ENCODE measurements at regions not wholly inside any gene's neighbourhood (a gene's known extent, or its start where the extent isn't known, plus 50 kb on each side); places are given as distances from the start of the nearest gene placed in this dataset.
"Not testable (repeated sequence)": the region's sequence is repeated elsewhere in the genome, so short reads cannot be mapped to it uniquely, and the experiment has no call there.

GRCh38 chr21:15472108-15473040, 257.4 kb upstream of the USP25 start:
- Histone ChIP-seq H3K27me3 (no peaks in the 10 kb centered on the region), H3K9ac (ENCODE audit: low read depth in 2 of 2, low read length in 2 of 2) (no peak overlapping the region), H3K4me3 (no peak overlapping the region), H3K36me3 (no peaks in the 10 kb centered on the region), H3K4me1 (no peaks in the 10 kb centered on the region), H3K27ac (no peak overlapping the region), H3K9me3 (no peaks in the 10 kb centered on the region)
- intact Hi-C loops (cut with DNase I), result no loop called here
- no peak for DNase-seq
- TF ChIP-seq CTCF (IDR thresholded peaks at IDR 0.05), result no peak

DNA sequence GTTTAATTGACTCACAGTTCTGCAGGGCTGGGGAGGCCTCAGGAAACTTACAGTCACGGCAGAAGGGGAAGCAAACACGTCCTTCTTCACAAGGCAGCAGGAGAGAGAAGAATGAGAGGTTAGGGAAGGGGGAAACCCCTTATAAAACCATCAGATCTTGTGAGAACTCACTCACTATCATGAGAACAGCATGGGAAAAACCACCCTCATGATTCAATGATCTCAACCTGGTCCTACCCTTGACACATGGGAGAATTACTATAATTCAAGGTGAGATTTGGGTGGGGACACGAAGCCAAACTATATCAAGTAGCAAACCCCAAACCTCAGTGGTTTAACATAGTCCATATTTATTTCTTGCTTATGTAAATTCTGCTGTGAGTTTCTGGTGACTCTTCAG, 252.0 kb upstream of the USP25 start:
- not testable (repeated sequence) for H3K27ac ChIP-seq; H3K27me3 ChIP-seq; H3K4me1 ChIP-seq; H3K9me3 ChIP-seq; H3K9ac ChIP-seq (ENCODE audit: low read depth in 2 of 2, low read length in 2 of 2); H3K36me3 ChIP-seq; H3K4me3 ChIP-seq; DNase-seq
- intact Hi-C loops (cut with DNase I), result loop anchor here (5.0 kb wide), 1 partner anchor 185 kb away; no protein-coding TSS in a partner anchor

DNA sequence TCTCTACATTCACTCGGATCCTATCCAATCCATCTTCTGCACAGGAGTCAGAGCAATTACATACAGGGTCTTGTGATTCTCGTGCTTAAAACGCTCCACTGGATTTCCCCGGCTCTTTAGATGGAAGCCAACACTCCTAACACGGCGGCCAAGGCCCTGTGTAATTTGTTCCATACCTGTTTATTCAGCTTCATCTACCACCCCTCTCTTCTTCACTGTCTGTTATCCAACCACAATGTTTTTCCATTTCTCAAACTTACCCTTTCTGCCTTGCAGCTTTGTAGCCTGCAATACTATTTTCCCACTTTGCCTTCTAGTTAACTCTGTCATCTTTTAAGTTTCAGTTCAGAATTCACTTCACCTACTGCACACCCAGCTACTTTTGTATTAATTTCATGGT, 249.6 kb upstream of the USP25 start:
- no peaks in the 10 kb centered on the region for H3K9me3 ChIP-seq
- intact Hi-C loops (cut with DNase I), result loop anchor here (10.0 kb wide), 2 partner anchors 415 to 1065 kb away; partner anchors contain the start of gene NRIP1
- no peak overlapping the region for H3K4me3 ChIP-seq
- no peaks in the 10 kb centered on the region for H3K27me3 ChIP-seq
- no peaks in the 10 kb centered on the region for H3K4me1 ChIP-seq
- H3K9ac ChIP-seq (ENCODE audit: low read depth in 2 of 2, low read length in 2 of 2), result no peak overlapping the region
- no peaks in the 10 kb centered on the region for H3K36me3 ChIP-seq
- DNase-seq, result no peak
- TF ChIP-seq CTCF (IDR thresholded peaks at IDR 0.05), result no peak
- no peak overlapping the region for H3K27ac ChIP-seq

DNA sequence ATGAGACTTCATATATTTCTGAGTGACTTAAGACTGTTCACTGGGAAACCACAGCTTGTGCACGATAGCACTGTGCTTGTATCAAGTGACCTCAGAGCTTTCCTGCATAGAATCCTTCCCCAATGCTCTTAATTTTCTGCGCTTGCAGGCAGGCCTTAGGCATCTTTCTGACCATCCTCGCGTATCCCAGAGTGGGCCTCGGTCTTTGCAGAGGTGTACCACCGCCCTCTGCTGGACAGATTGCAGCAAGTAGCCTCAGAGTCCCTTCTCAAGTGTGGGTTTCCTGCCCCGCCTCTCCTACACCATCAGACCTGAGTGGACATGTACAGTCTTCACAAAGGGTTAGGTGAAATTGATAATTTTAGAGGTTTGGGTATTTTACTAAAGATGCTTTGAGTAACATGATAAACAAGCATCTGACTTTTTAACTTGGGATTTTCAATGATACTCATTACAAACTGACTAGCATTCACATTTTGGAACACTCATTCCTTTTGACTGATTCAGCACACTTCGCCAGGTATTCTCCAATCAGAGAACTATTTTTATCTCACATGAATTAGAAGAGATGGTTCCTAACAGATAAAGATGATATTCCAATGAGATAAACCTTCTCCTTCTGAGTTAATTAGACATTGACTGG, 246.5 kb upstream of the USP25 start:
- intact Hi-C loops (cut with DNase I), result loop anchor here (2.0 to 10.0 kb wide), 3 partner anchors 418 to 1068 kb away; partner anchors contain the start of gene NRIP1

GRCh38 chr21:15486460-15487195, 243.2 kb upstream of the USP25 start:
- H3K4me3 ChIP-seq, result no peak overlapping the region
- no peak overlapping the region for H3K27ac ChIP-seq
- no peak overlapping the region for H3K9ac ChIP-seq (ENCODE audit: low read depth in 2 of 2, low read length in 2 of 2)
- intact Hi-C loops (cut with DNase I), result loop anchor here (10.0 kb wide), 2 partner anchors 422 to 1072 kb away; partner anchors contain the start of gene NRIP1
- TF ChIP-seq CTCF (IDR thresholded peaks at IDR 0.05), result no peak
- H3K4me1 ChIP-seq, result no peaks in the 10 kb centered on the region
- no peaks in the 10 kb centered on the region for H3K27me3 ChIP-seq
- DNase-seq, result no peak
- no peaks in the 10 kb centered on the region for H3K9me3 ChIP-seq
- no peaks in the 10 kb centered on the region for H3K36me3 ChIP-seq

More for the DNA sequence above, 246.5 kb upstream of the USP25 start:
- H3K27me3 ChIP-seq, result no peaks in the 10 kb centered on the region
- no peak overlapping the region for H3K27ac ChIP-seq
- no peaks in the 10 kb centered on the region for H3K9me3 ChIP-seq
- DNase-seq, result peak; percentile 89
- H3K4me1 ChIP-seq, result no peaks in the 10 kb centered on the region
- no peak overlapping the region for H3K9ac ChIP-seq (ENCODE audit: low read depth in 2 of 2, low read length in 2 of 2)
- H3K36me3 ChIP-seq, result no peaks in the 10 kb centered on the region
- peak; percentile 88 for TF ChIP-seq CTCF (IDR thresholded peaks at IDR 0.05)
- no peak overlapping the region for H3K4me3 ChIP-seq

All from colonic mucosa (tissue), 4 donors.